ENCODE measurements at regions not wholly inside any gene's neighbourhood (a gene's known extent, or its start where the extent isn't known, plus 50 kb on each side); places are given as distances from the start of the nearest gene placed in this dataset.

DNA sequence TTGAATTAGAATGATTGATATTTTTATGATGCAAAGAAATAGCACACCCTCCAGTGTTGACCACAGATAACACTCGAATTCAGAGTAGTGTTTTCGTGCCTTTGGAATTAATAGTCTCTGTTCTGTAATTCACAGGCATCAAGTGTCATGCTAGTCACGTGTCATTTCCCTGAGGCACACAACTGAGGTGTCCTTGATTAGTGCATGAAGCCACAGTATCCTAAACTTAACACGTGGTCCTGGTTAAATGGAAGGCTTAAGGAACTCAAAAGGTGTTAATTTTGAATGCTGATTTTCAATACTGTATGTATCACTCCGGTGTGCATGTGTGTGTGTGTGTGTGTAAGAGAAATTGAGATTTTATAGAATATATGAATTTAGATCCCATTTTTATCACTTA is 625.6 kb downstream of the TMEM114 start:
- Histone ChIP-seq H3K4me1 (no peaks in the 10 kb centered on the region), H3K36me3 (no peaks in the 10 kb centered on the region), H3K27me3 (no peaks in the 10 kb centered on the region), H3K9me3 (no peaks in the 10 kb centered on the region), H3K4me3 (no peak overlapping the region), H3K27ac (no peak overlapping the region)
- intact Hi-C loops (cut with DNase I; ENCODE audit: low total_unique reads): no loop called here
- no peak for DNase-seq
- TF ChIP-seq, protein P1, sequence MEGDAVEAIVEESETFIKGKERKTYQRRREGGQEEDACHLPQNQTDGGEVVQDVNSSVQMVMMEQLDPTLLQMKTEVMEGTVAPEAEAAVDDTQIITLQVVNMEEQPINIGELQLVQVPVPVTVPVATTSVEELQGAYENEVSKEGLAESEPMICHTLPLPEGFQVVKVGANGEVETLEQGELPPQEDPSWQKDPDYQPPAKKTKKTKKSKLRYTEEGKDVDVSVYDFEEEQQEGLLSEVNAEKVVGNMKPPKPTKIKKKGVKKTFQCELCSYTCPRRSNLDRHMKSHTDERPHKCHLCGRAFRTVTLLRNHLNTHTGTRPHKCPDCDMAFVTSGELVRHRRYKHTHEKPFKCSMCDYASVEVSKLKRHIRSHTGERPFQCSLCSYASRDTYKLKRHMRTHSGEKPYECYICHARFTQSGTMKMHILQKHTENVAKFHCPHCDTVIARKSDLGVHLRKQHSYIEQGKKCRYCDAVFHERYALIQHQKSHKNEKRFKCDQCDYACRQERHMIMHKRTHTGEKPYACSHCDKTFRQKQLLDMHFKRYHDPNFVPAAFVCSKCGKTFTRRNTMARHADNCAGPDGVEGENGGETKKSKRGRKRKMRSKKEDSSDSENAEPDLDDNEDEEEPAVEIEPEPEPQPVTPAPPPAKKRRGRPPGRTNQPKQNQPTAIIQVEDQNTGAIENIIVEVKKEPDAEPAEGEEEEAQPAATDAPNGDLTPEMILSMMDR (IDR thresholded peaks at IDR 0.05): no peak
- TF ChIP-seq POLR2A (IDR thresholded peaks at IDR 0.05): no peak

DNA sequence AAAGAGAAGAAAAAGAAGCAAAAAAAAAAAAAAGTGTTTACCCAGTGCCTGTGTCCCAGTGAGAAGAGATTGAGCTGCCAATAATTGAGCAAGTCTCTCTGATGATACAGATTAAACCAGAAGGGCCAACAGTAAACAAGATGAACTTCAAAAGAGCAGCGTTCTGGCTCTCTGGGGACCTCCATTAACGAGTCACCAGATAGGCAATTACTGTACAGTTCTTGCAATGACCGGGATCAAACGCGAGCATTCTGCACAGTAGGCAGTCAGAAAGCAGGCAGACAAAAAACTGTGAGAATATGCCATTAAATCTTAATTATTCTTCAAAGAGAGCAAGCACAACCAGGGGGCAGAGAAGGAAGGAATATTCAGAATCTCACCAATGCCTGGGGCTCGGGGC is 626.1 kb downstream of the TMEM114 start:
- Histone ChIP-seq H3K4me3 (no peak overlapping the region), H3K27me3 (no peaks in the 10 kb centered on the region), H3K27ac (no peak overlapping the region), H3K36me3 (no peaks in the 10 kb centered on the region), H3K9me3 (no peaks in the 10 kb centered on the region), H3K4me1 (no peaks in the 10 kb centered on the region)
- DNase-seq: no peak
- TF ChIP-seq POLR2A (IDR thresholded peaks at IDR 0.05): no peak
- TF ChIP-seq, protein P1 (IDR thresholded peaks at IDR 0.05): no peak
- intact Hi-C loops (cut with DNase I; ENCODE audit: low total_unique reads): no loop called here

DNA sequence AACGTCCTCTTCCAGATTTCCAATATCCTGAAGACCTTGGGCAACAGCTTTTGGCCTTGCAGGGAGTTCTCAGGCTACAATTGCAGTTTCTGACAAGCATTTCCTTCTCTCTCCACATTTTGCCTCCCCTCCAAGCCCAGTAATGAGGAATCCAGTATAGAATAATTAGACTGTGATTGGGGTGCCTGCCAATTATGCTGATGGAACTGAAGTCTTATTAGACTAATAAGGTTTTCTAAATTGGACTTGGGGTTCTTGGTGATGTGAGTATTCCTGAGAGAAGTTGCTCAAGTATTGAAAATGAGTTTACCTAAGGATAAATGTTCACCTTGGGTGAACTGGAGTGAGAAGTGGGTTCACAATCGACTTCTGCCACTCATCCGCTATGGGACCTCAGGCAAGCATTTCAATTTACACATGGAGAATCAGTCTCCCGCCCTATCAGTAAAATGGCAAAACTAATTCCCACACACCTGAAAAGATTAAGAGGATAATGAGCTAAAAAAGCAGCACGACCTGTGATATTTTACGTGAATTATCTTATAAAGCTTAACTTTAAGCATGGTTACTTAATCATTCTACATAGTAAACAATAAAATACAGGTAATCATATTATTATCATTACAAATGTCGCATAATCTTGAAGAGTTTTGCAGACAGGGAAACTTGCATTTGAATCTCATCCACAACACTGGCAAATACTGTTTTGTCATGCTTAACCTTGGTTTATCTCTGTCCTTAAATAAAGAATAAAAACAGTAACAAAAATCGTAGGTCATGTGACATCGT is 628.0 kb downstream of the TMEM114 start:
- Histone ChIP-seq H3K9me3 (no peaks in the 10 kb centered on the region), H3K27me3 (no peaks in the 10 kb centered on the region), H3K4me1 (no peaks in the 10 kb centered on the region), H3K4me3 (no peak overlapping the region), H3K36me3 (no peaks in the 10 kb centered on the region), H3K27ac (no peak overlapping the region)
- intact Hi-C loops (cut with DNase I; ENCODE audit: low total_unique reads): no loop called here
- TF ChIP-seq, protein P1 (IDR thresholded peaks at IDR 0.05): no peak
- TF ChIP-seq POLR2A (IDR thresholded peaks at IDR 0.05): no peak
- no peak for DNase-seq

DNA sequence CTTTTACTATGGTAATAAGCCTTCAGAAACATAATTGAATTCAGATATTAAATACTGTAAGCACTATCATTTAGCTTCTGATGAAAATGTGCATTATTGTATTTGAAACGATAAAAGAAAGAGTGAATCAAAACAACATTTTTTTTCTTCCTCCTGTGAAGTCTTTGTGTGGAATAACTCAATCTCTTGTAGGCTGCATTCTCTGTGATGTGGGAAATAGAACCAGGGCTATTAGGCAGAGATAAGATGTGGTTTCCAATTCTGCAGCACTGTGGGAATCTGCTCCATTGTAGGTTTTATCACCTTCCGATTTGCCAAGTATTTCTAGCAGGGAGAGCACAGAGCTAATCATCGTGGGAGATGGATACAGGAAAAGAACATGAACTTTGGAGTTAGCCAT is 624.5 kb downstream of the RBFOX1 start:
- TF ChIP-seq, protein P1 (IDR thresholded peaks at IDR 0.05): no peak
- TF ChIP-seq POLR2A (IDR thresholded peaks at IDR 0.05): no peak
- Histone ChIP-seq H3K27me3 (no peaks in the 10 kb centered on the region), H3K9me3 (no peaks in the 10 kb centered on the region), H3K36me3 (no peaks in the 10 kb centered on the region), H3K4me3 (no peak overlapping the region), H3K27ac (no peak overlapping the region), H3K4me1 (no peaks in the 10 kb centered on the region)
- no peak for DNase-seq
- intact Hi-C loops (cut with DNase I; ENCODE audit: low total_unique reads): no loop called here

DNA sequence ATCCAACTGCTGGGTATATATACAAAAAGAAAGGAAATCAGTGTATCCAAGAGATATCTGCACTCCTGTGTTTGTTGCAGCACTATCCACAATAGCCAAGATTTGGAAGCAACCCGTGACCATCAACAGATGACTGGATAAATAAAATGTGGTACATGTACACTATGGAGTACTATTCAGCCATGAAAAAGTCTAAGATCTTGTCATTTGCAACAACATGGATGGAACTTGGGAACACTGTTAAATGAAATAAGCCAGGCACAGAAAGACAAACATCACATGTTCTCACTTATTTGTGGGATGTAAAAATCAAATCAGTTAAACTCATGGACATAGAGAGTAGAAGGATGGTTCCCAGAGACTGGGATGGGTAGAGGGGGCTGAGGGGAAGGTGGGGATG is 620.7 kb downstream of the RBFOX1 start:
- H3K27me3 ChIP-seq: no peaks in the 10 kb centered on the region
- no peak overlapping the region for H3K4me3 ChIP-seq
- intact Hi-C loops (cut with DNase I; ENCODE audit: low total_unique reads): no loop called here
- TF ChIP-seq, protein P1 (IDR thresholded peaks at IDR 0.05): no peak
- TF ChIP-seq POLR2A (IDR thresholded peaks at IDR 0.05): no peak
- H3K36me3 ChIP-seq: no peaks in the 10 kb centered on the region
- no peak for DNase-seq
- no peaks in the 10 kb centered on the region for H3K9me3 ChIP-seq
- no peak overlapping the region for H3K27ac ChIP-seq
- H3K4me1 ChIP-seq: no peaks in the 10 kb centered on the region
